ENCODE measurements at regions not wholly inside any gene's neighbourhood (a gene's known extent, or its start where the extent isn't known, plus 50 kb on each side); places are given as distances from the start of the nearest gene placed in this dataset.

- H3K4me3 ChIP-seq (replicated peaks; ENCODE audit: low read depth, low read length) = no peak overlapping the region
- DNase-seq (ENCODE audit: low read depth) = no peak
- TF ChIP-seq CTCF (IDR thresholded peaks at IDR 0.05; ENCODE audit: low read length, missing control alignments) = no peak
These were observed 137.6 kb upstream of the PITRM1 start for GRCh38 chr10:3310016-3310784.

GRCh38 chr10:3306050-3306449, 133.5 kb upstream of the PITRM1 start:
- H3K4me3 ChIP-seq (replicated peaks; ENCODE audit: low read depth, low read length) = no peak overlapping the region
- TF ChIP-seq CTCF (IDR thresholded peaks at IDR 0.05; ENCODE audit: low read length, missing control alignments) = no peak
- DNase-seq (ENCODE audit: low read depth) = no peak

GRCh38 chr10:3295582-3296151, 123.1 kb upstream of the PITRM1 start:
- no peak for TF ChIP-seq CTCF (IDR thresholded peaks at IDR 0.05; ENCODE audit: low read length, missing control alignments)
- H3K4me3 ChIP-seq (replicated peaks; ENCODE audit: low read depth, low read length) = no peak overlapping the region
- DNase-seq (ENCODE audit: low read depth) = no peak

- DNase-seq (ENCODE audit: low read depth) = no peak
- no peak for TF ChIP-seq CTCF (IDR thresholded peaks at IDR 0.05; ENCODE audit: low read length, missing control alignments)
- H3K4me3 ChIP-seq (replicated peaks; ENCODE audit: low read depth, low read length) = no peak overlapping the region
These were observed 122.5 kb upstream of the PITRM1 start for GRCh38 chr10:3294919-3295581.

GRCh38 chr10:3293581-3294431, 121.2 kb upstream of the PITRM1 start:
- DNase-seq (ENCODE audit: low read depth) = peak; percentile 8
- H3K4me3 ChIP-seq (replicated peaks; ENCODE audit: low read depth, low read length) = no peak overlapping the region
- TF ChIP-seq CTCF (IDR thresholded peaks at IDR 0.05; ENCODE audit: low read length, missing control alignments) = no peak

- no peak for DNase-seq (ENCODE audit: low read depth)
- no peak overlapping the region for H3K4me3 ChIP-seq (replicated peaks; ENCODE audit: low read depth, low read length)
- TF ChIP-seq CTCF (IDR thresholded peaks at IDR 0.05; ENCODE audit: low read length, missing control alignments) = no peak
These were observed 120.1 kb upstream of the PITRM1 start for GRCh38 chr10:3292636-3293035.
